ENCODE measurements at regions not wholly inside any gene's neighbourhood (a gene's known extent, or its start where the extent isn't known, plus 50 kb on each side); places are given as distances from the start of the nearest gene placed in this dataset.
"Not testable (repeated sequence)": the region's sequence is repeated elsewhere in the genome, so short reads cannot be mapped to it uniquely, and the experiment has no call there.

DNA sequence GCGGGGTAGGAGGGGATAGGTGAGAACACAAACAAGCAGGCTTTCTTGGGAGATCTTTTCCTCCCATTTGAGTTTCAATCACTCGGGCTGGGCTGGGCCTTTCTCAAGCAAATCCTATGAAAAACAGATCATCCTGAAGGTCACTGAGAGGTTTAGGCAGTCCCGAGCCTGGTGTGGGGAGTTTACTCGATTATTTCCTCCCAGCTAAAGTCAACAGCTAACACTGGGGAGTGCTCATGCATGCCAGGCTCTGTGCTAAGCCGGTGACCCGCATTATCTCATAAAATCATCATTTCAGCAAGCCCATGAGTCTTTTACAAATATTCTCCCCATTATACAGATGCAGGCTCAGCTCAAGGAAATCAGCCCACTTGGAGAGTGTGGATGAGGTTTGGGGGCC lies 85.0 kb upstream of the PAX2 start:
- H3K27me3 ChIP-seq (ENCODE audit: insufficient read depth, low read length, poor library complexity, severe bottlenecking) = peaks cover 34% of the 10 kb centered on the region
- H3K36me3 ChIP-seq (ENCODE audit: insufficient read depth, low read length) = no peaks in the 10 kb centered on the region
- no peaks in the 10 kb centered on the region for H3K36me3 Mint-ChIP-seq
- no peak overlapping the region for H3K27ac Mint-ChIP-seq
- no peak for DNase-seq
- H3K9me3 ChIP-seq (ENCODE audit: low read length) = no peaks in the 10 kb centered on the region
- H3K27me3 Mint-ChIP-seq = peaks cover 68 to 86% of the 10 kb centered on the region in 2 donors
- POLR2A ChIA-PET = no interaction called here
- H3K27ac ChIP-seq (ENCODE audit: low read depth, low read length) = no peak overlapping the region
- no peak overlapping the region for H3K4me3 ChIP-seq (ENCODE audit: low read length)
- peaks cover 0 to 7% (median 0%) of the 10 kb centered on the region in 5 donors for H3K9me3 Mint-ChIP-seq
- H3K4me1 Mint-ChIP-seq = peaks cover 10 to 11% (median 11%) of the 10 kb centered on the region in 3 donors
- peaks cover 8% of the 10 kb centered on the region for H3K4me1 ChIP-seq (ENCODE audit: insufficient read depth, low read length)
- CTCF ChIA-PET = no interaction called here
- H3K4me3 Mint-ChIP-seq = no peak overlapping the region

DNA sequence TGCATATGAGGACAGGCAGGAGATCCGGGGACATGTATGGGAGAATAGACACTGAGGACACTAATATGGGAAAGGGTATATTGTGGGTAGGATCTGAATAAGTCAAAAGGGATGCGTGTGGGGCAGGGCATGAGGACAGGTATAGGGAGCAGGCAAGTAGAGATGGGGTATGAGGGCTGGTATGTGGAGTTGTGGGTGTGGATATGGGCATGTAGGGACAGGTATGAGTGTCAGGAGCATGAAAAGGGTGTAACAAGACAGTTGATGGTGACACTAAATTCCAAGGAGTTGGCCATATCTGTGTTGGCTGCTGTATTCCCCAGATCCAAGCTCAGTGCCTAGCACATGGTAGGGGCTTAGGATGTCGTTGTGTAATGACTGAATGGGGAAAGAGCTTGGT lies 84.4 kb upstream of the PAX2 start:
- no peaks in the 10 kb centered on the region for H3K36me3 ChIP-seq (ENCODE audit: insufficient read depth, low read length)
- POLR2A ChIA-PET = no interaction called here
- H3K27me3 ChIP-seq (ENCODE audit: insufficient read depth, low read length, poor library complexity, severe bottlenecking) = peaks cover 28% of the 10 kb centered on the region
- no peak overlapping the region for H3K27ac ChIP-seq (ENCODE audit: low read depth, low read length)
- Mint-ChIP-seq H3K4me3 (no peak overlapping the region), H3K36me3 (no peaks in the 10 kb centered on the region), H3K27me3 (peaks cover 62 to 82% of the 10 kb centered on the region in 2 donors), H3K9me3 (peaks cover 0 to 7% (median 0%) of the 10 kb centered on the region in 5 donors), H3K4me1 (peaks cover 4 to 5% (median 5%) of the 10 kb centered on the region in 3 donors), H3K27ac (no peak overlapping the region)
- H3K9me3 ChIP-seq (ENCODE audit: low read length) = no peaks in the 10 kb centered on the region
- H3K4me1 ChIP-seq (ENCODE audit: insufficient read depth, low read length) = peaks cover 2% of the 10 kb centered on the region
- CTCF ChIA-PET = no interaction called here
- H3K4me3 ChIP-seq (ENCODE audit: low read length) = no peak overlapping the region
- DNase-seq = no peak

DNA sequence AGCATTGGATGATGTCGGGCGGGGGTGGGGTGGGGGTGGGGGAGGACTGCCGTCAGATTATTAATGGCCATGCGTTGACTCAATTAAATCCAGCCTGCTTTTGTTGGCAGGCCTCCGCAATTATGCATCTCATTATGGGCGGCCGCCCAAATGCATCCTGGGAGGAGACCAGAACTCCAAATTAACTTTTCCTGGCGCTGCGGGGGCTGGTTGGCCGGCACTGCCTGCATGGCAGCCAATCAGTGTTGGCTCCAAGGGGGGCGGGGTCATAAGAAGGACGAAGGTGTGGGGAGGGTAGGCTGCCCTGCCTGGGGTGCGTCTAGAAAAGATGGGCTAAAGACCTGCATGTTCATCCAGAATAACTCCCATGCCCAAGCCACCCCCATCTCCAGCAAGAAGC lies 83.9 kb upstream of the PAX2 start:
- no peak overlapping the region for H3K27ac Mint-ChIP-seq
- H3K4me1 Mint-ChIP-seq = peaks cover 3 to 5% (median 4%) of the 10 kb centered on the region in 3 donors
- H3K9me3 Mint-ChIP-seq = peaks cover 0 to 7% (median 0%) of the 10 kb centered on the region in 5 donors
- H3K9me3 ChIP-seq (ENCODE audit: low read length) = no peaks in the 10 kb centered on the region
- no peaks in the 10 kb centered on the region for H3K36me3 ChIP-seq (ENCODE audit: insufficient read depth, low read length)
- no peak overlapping the region for H3K4me3 Mint-ChIP-seq
- DNase-seq = no peak
- H3K27me3 Mint-ChIP-seq = peaks cover 61 to 81% of the 10 kb centered on the region in 2 donors
- H3K4me1 ChIP-seq (ENCODE audit: insufficient read depth, low read length) = no peaks in the 10 kb centered on the region
- H3K36me3 Mint-ChIP-seq = no peaks in the 10 kb centered on the region
- H3K4me3 ChIP-seq (ENCODE audit: low read length) = no peak overlapping the region
- CTCF ChIA-PET = no interaction called here
- peaks cover 26% of the 10 kb centered on the region for H3K27me3 ChIP-seq (ENCODE audit: insufficient read depth, low read length, poor library complexity, severe bottlenecking)
- POLR2A ChIA-PET = no interaction called here
- no peak overlapping the region for H3K27ac ChIP-seq (ENCODE audit: low read depth, low read length)

DNA sequence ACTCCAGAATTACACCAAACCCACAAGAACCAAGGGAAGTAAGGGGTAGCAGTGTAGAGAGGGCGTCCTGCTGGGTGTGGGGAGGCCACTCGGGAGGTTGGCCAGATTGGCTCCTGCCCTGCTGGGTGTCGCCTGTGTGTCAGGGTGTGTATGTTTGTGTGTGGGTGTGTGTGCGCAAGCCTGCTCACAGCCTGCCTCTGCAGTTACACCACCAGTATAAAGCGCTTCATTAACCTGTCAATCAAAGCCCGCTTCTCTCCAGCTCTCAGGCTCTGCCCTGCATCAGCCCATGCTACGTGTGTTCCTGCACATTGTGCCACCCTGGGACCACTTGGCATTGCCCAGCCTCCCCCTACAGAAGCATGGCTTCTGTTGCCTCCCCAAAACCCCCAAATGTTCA lies 83.3 kb upstream of the PAX2 start:
- Histone ChIP-seq H3K27me3 (ENCODE audit: insufficient read depth, low read length, poor library complexity, severe bottlenecking) (peaks cover 26% of the 10 kb centered on the region), H3K9me3 (ENCODE audit: low read length) (no peaks in the 10 kb centered on the region), H3K4me1 (ENCODE audit: insufficient read depth, low read length) (no peaks in the 10 kb centered on the region), H3K36me3 (ENCODE audit: insufficient read depth, low read length) (no peaks in the 10 kb centered on the region), H3K27ac (ENCODE audit: low read depth, low read length) (no peak overlapping the region), H3K4me3 (ENCODE audit: low read length) (no peak overlapping the region)
- Mint-ChIP-seq H3K27ac (peak overlapping the region in 1 of 8 donors; percentile 16), H3K36me3 (no peaks in the 10 kb centered on the region), H3K27me3 (peaks cover 56 to 79% of the 10 kb centered on the region in 2 donors), H3K4me1 (peaks cover 3 to 4% (median 3%) of the 10 kb centered on the region in 3 donors), H3K9me3 (peaks cover 0 to 7% (median 0%) of the 10 kb centered on the region in 5 donors), H3K4me3 (no peak overlapping the region)
- ChIA-PET POLR2A (no interaction called here), CTCF (no interaction called here)
- no peak for DNase-seq

DNA sequence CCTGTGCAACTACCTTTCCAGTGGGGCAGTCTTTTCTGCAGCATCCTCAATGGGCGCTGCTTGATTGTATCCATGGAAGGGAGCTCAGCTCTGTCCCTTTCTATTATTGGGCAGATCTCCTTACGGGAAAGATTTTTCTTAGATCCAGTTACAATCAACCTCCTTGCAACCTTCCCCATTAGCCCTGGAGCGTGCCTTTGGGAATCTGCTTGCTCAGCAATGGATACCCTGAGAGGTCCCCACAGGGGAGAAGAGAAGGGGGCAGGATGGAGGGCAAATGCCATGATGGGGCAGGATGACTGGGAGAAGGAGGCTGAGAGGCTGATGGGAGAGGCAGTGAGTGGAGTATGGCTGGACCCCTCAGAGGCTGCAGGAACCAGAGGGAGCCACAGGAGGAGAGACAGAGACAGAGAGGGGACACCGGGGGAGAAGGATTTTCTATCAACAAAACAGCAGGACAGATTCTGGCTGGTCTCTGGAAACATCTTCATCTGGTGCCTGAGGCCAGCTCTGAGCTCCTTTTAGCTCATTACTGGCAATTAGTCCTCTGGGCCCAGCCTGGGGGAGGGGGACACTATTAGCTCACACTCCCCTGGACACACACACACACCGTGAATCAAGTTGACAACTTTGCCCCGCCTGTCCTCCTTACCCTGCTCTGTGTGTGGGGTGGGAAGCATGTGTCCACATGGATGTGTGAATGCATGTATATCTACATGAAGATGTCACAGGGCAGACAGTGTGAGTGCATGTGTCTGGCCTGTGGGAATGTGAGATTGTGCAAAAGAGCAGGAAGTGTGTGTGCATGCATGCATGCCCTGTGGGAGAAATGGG lies 80.8 kb upstream of the PAX2 start:
- Histone ChIP-seq H3K27ac (ENCODE audit: low read depth, low read length) (no peak overlapping the region), H3K9me3 (ENCODE audit: low read length) (no peaks in the 10 kb centered on the region), H3K36me3 (ENCODE audit: insufficient read depth, low read length) (no peaks in the 10 kb centered on the region), H3K4me3 (ENCODE audit: low read length) (no peak overlapping the region), H3K27me3 (ENCODE audit: insufficient read depth, low read length, poor library complexity, severe bottlenecking) (peaks cover 34% of the 10 kb centered on the region), H3K4me1 (ENCODE audit: insufficient read depth, low read length) (no peaks in the 10 kb centered on the region)
- Mint-ChIP-seq H3K4me3 (no peak overlapping the region), H3K27ac (peak overlapping the region in 1 of 8 donors; percentile 40), H3K4me1 (no peaks in the 10 kb centered on the region), H3K27me3 (peaks cover 55 to 82% of the 10 kb centered on the region in 2 donors), H3K9me3 (no peaks in the 10 kb centered on the region), H3K36me3 (no peaks in the 10 kb centered on the region)
- no peak for DNase-seq
- POLR2A ChIA-PET = no interaction called here
- CTCF ChIA-PET = no interaction called here

DNA sequence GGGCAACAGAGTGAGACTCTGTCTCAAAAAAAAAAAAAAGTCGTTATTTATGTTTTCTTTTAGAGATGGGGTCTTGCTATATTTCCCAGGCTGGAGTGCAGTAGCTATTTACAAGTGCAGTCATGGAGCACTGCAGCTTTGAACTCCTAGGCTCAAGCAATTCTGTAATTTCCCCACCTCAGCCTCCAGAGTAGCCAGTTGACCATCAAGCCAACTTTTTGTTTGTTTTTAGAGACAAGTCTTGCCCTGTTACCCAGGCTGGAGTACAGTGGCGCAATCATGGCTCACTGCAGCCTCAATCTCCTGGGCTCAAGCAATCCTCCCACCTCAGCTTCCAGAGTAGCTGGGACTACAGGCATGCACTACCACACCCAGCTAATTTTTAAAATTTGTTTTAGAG lies 78.7 kb upstream of the PAX2 start:
- peaks cover 7 to 10% (median 9%) of the 10 kb centered on the region in 3 donors for H3K4me1 Mint-ChIP-seq

DNA sequence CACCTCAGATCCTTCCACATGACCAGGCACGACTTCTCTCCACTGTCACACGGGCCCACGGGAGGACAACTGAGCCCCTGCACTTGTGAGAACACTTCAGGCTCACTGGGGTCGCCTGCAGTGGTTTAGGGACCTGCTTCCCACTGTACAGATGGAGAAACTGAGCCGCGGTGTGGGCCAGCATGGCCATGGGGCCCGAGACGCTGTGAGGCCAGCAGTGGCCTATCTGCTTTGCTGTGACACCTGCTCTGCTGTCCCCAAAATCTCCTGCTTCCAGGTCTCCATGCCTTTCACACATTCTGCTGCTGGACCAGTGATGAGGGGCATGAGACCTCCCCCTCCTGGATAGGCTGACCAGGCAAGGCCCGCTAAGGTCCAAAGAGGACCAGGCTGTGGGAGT lies 75.8 kb upstream of the PAX2 start:
- no peaks in the 10 kb centered on the region for H3K36me3 ChIP-seq (ENCODE audit: insufficient read depth, low read length)
- no peak overlapping the region for H3K27ac Mint-ChIP-seq
- peaks cover 43% of the 10 kb centered on the region for H3K27me3 ChIP-seq (ENCODE audit: insufficient read depth, low read length, poor library complexity, severe bottlenecking)
- H3K27ac ChIP-seq (ENCODE audit: low read depth, low read length) = no peak overlapping the region
- POLR2A ChIA-PET = no interaction called here
- H3K27me3 Mint-ChIP-seq = peaks cover 61 to 79% of the 10 kb centered on the region in 2 donors
- DNase-seq = no peak
- no peak overlapping the region for H3K4me3 Mint-ChIP-seq
- H3K4me1 ChIP-seq (ENCODE audit: insufficient read depth, low read length) = no peaks in the 10 kb centered on the region
- no peaks in the 10 kb centered on the region for H3K36me3 Mint-ChIP-seq
- H3K9me3 Mint-ChIP-seq = no peaks in the 10 kb centered on the region
- CTCF ChIA-PET = no interaction called here
- no peaks in the 10 kb centered on the region for H3K9me3 ChIP-seq (ENCODE audit: low read length)
- peaks cover 7 to 10% (median 9%) of the 10 kb centered on the region in 3 donors for H3K4me1 Mint-ChIP-seq
- no peak overlapping the region for H3K4me3 ChIP-seq (ENCODE audit: low read length)

More for the DNA sequence above, 78.7 kb upstream of the PAX2 start:
- CTCF ChIA-PET; H3K4me3 ChIP-seq (ENCODE audit: low read length); H3K4me1 ChIP-seq (ENCODE audit: insufficient read depth, low read length); H3K4me3 Mint-ChIP-seq; POLR2A ChIA-PET; H3K36me3 Mint-ChIP-seq; H3K9me3 ChIP-seq (ENCODE audit: low read length); DNase-seq; H3K36me3 ChIP-seq (ENCODE audit: insufficient read depth, low read length); H3K27ac Mint-ChIP-seq; H3K9me3 Mint-ChIP-seq; H3K27ac ChIP-seq (ENCODE audit: low read depth, low read length): not testable (repeated sequence)
- H3K27me3 ChIP-seq (ENCODE audit: insufficient read depth, low read length, poor library complexity, severe bottlenecking) = peaks cover 40% of the 10 kb centered on the region
- H3K27me3 Mint-ChIP-seq = peaks cover 51 to 77% of the 10 kb centered on the region in 2 donors

DNA sequence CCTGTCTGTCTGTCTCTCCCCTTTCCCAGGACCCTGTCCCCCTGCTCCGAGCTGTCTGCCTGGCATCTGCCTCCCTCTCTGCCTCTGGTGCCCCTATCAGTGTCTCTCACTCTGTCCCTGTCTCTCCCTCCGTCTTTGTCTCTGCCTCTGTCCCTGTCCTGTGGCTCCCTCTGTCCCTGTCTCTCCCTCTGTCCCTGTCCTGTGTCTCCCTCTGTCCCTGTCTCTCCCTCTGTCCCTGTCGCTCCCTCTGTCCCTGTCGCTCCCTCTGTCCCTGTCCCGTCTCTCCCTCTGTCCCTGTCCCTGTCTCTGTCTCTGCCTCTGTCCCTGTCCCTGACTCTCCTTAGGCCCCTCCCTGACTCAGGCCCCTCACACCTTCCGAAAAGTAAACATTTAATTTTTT lies 75.0 kb upstream of the PAX2 start:
- peaks cover 55 to 77% of the 10 kb centered on the region in 2 donors for H3K27me3 Mint-ChIP-seq
- peak overlapping the region in 5 of 7 donors; percentile 43 to 84 (median 57) for H3K4me3 Mint-ChIP-seq
- H3K4me3 ChIP-seq (ENCODE audit: low read length) = no peak overlapping the region
- H3K27ac ChIP-seq (ENCODE audit: low read depth, low read length) = no peak overlapping the region
- ChIA-PET CTCF (interaction anchor here (0.7 to 2.7 kb wide), 3 partner anchors 73 to 208 kb away, joined by 3 to 6 read pairs (median 3); no protein-coding TSS in a partner anchor), POLR2A (no interaction called here)
- peaks cover 7 to 10% (median 9%) of the 10 kb centered on the region in 3 donors for H3K4me1 Mint-ChIP-seq
- H3K27me3 ChIP-seq (ENCODE audit: insufficient read depth, low read length, poor library complexity, severe bottlenecking) = peaks cover 43% of the 10 kb centered on the region
- H3K4me1 ChIP-seq (ENCODE audit: insufficient read depth, low read length) = no peaks in the 10 kb centered on the region
- no peaks in the 10 kb centered on the region for H3K36me3 ChIP-seq (ENCODE audit: insufficient read depth, low read length)
- H3K27ac Mint-ChIP-seq = no peak overlapping the region
- H3K9me3 Mint-ChIP-seq = no peaks in the 10 kb centered on the region
- DNase-seq = no peak
- no peaks in the 10 kb centered on the region for H3K36me3 Mint-ChIP-seq
- H3K9me3 ChIP-seq (ENCODE audit: low read length) = no peaks in the 10 kb centered on the region
